Vagina (tissue), 2 donors: ENCODE measurements at regions not wholly inside any gene's neighbourhood (a gene's known extent, or its start where the extent isn't known, plus 50 kb on each side); places are given as distances from the start of the nearest gene placed in this dataset.

ENCODE experiments used
- DNase-seq, 2 donors: peaks; one replicate each; pipeline ENCODE4 v3.0.0-alpha.2; 2017; ENCODE audit errors: extremely low spot score in 2 of 2
- H3K27ac ChIP-seq: fragments of 200-600 bp; sonication (generic); one replicate; pipeline ENCODE4 v1.5.1; 2019
- H3K27me3 ChIP-seq: fragments of 200-600 bp; sonication (generic); one replicate; pipeline ENCODE4 v1.5.1; 2019
- H3K36me3 ChIP-seq, 2 donors: fragments of 200-600 bp; sonication (generic); one replicate each; pipeline ENCODE4 v1.5.1; 2017 to 2019
- H3K4me1 ChIP-seq: fragments of 200-600 bp; sonication (generic); one replicate; pipeline ENCODE4 v1.5.1; 2019
- H3K4me3 ChIP-seq, 2 donors: fragments of 200-600 bp; sonication (generic); 1 replicate in 1 of 2; 2 replicates in 1 of 2; pipeline ENCODE4 v1.5.1; 2016 to 2019
- H3K9me3 ChIP-seq: fragments of 200-600 bp; sonication (generic); one replicate; pipeline ENCODE4 v1.5.1; 2019
- CTCF ChIP-seq, 3 experiments: fragments of 450-650 bp in 2 of 3; fragments of 200-600 bp in 1 of 3; sonication (generic) in 1 of 3; IDR thresholded peaks; one replicate each; pipeline ENCODE4 v1.5.1; 2017 to 2019; ENCODE audit warnings: antibody characterized with exemption in 3 of 3, mild to moderate bottlenecking in 2 of 3, moderate library complexity in 2 of 3
- POLR2A ChIP-seq, 2 donors: fragments of 450-650 bp; IDR thresholded peaks; one replicate each; pipeline ENCODE4 v1.6.1; 2017; ENCODE audit warnings: antibody characterized with exemption in 2 of 2, mild to moderate bottlenecking in 2 of 2, moderate library complexity in 2 of 2
- POLR2AphosphoS5 ChIP-seq, 2 donors: sonication (generic); formaldehyde crosslinking; IDR thresholded peaks; one replicate each; pipeline ENCODE4 v1.9.0; 2017; ENCODE audit warnings: antibody characterized with exemption in 2 of 2, mild to moderate bottlenecking in 2 of 2, low read depth in 1 of 2; ENCODE audit not compliant: insufficient read depth in 1 of 2
- intact Hi-C: fragments of 100-400 bp; cut with DNase I; formaldehyde crosslinking; loops from one replicate; pipeline ENCODE4 v1.15.1; 2023

DNA sequence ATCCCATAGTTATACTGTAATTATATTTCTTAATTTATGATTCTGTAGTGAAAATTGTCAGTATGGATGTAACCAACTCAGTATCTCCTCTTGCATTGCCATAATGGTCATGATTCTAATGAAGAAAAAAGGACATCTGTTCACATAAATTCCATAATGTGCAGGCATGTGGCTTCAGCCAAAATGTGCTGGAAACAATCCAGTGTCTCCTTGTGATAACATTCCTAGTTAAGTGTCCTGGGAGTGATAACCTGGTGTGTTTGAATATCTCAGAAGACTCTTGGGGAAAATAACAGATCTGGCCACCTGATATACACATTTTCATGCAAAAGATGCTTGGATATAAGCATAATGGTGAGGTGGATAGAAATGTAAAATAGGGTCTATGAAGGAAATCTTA is 2309.8 kb downstream of the PCDH7 start:
- H3K27ac ChIP-seq, result no peak overlapping the region
- intact Hi-C loops, result no loop called here
- no peaks in the 10 kb centered on the region for H3K27me3 ChIP-seq
- H3K4me1 ChIP-seq, result no peaks in the 10 kb centered on the region
- DNase-seq, result no peak
- H3K4me3 ChIP-seq, result no peak overlapping the region
- H3K36me3 ChIP-seq, result no peaks in the 10 kb centered on the region
- no peaks in the 10 kb centered on the region for H3K9me3 ChIP-seq
- TF ChIP-seq POLR2A (IDR thresholded peaks at IDR 0.05) (no peak), POLR2AphosphoS5 (IDR thresholded peaks at IDR 0.05; ENCODE audit: insufficient read depth in 1 of 2, low read depth in 1 of 2) (no peak), CTCF (IDR thresholded peaks at IDR 0.05) (no peak)

DNA sequence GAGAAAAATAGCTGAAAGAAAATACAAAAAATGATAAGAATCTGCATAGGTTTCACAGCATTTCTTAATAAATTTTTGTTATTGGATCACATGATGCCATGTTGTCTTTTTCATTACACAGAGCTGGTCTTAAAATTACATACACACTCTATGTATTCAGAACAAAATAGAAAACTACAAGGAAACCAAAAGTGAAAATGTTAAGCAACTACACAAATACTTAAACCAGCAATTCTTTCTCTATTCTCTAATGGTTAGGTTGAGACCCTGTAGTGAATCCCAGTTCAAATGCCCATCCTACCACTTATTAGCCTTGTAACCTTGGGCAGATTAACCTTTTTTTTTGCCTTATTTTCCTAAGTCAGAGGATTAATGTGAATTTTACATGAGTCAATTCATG is 2311.2 kb downstream of the PCDH7 start:
- Histone ChIP-seq H3K36me3 (no peaks in the 10 kb centered on the region), H3K27ac (no peak overlapping the region)
- intact Hi-C loops, result no loop called here

DNA sequence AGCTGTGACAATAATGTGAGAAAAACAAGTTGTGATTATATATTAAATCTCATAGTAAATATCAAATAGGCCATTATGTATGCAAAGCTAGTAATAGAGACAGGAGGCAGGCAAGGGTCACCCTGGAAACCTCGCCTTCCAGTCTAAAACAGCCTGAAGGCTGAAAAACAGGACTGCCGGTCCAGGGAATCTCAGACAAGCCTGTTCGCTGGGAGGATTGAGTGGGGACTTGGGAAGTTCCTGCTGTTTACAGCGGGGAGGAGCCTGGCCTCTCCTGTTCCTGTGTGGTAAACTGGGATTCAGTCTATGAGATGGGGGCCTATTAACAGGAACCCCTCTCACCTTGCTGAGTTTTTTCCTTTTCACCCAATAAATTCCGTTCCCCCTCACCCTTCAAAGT is 2317.3 kb downstream of the PCDH7 start:
- TF ChIP-seq CTCF (IDR thresholded peaks at IDR 0.05) (no peak), POLR2AphosphoS5 (IDR thresholded peaks at IDR 0.05; ENCODE audit: insufficient read depth in 1 of 2, low read depth in 1 of 2) (no peak), POLR2A (IDR thresholded peaks at IDR 0.05) (no peak)
- Histone ChIP-seq H3K4me3 (no peak overlapping the region), H3K9me3 (no peaks in the 10 kb centered on the region), H3K4me1 (no peaks in the 10 kb centered on the region), H3K27ac (no peak overlapping the region), H3K36me3 (no peaks in the 10 kb centered on the region), H3K27me3 (no peaks in the 10 kb centered on the region)
- no peak for DNase-seq
- intact Hi-C loops, result no loop called here

More for the DNA sequence above, 2311.2 kb downstream of the PCDH7 start:
- TF ChIP-seq CTCF (IDR thresholded peaks at IDR 0.05), result no peak
- no peak for TF ChIP-seq POLR2AphosphoS5 (IDR thresholded peaks at IDR 0.05; ENCODE audit: insufficient read depth in 1 of 2, low read depth in 1 of 2)
- no peak for TF ChIP-seq POLR2A (IDR thresholded peaks at IDR 0.05)
- no peaks in the 10 kb centered on the region for H3K27me3 ChIP-seq
- DNase-seq, result no peak
- H3K9me3 ChIP-seq, result no peaks in the 10 kb centered on the region
- no peak overlapping the region for H3K4me3 ChIP-seq
- H3K4me1 ChIP-seq, result no peaks in the 10 kb centered on the region

GRCh38 chr4:33045334-33045733 is 2325.2 kb downstream of the PCDH7 start:
- Histone ChIP-seq H3K27me3 (no peaks in the 10 kb centered on the region), H3K4me3 (no peak overlapping the region), H3K4me1 (no peaks in the 10 kb centered on the region), H3K27ac (no peak overlapping the region), H3K9me3 (no peaks in the 10 kb centered on the region), H3K36me3 (no peaks in the 10 kb centered on the region)
- intact Hi-C loops, result no loop called here
- TF ChIP-seq CTCF (IDR thresholded peaks at IDR 0.05) (no peak), POLR2AphosphoS5 (IDR thresholded peaks at IDR 0.05; ENCODE audit: insufficient read depth in 1 of 2, low read depth in 1 of 2) (no peak), POLR2A (IDR thresholded peaks at IDR 0.05) (no peak)
- DNase-seq, result no peak

DNA sequence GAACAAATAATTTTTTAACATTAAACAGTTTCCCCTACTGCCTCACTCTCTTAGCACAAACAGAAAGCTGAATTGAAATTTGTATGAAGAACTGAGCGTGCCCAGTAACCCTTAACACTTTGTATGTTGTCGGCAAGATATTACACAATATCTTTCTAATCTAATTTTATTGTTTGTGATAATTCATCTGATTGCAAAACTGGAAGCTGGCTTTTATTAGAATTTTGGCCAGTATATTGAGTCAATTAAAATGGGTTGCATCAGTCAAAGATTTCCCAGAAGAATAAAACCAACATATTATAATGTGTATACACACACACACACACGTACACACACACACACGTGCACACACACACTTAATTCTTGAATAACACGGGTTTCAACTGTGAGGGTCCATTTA is 2332.1 kb downstream of the PCDH7 start:
- intact Hi-C loops, result no loop called here
- Histone ChIP-seq H3K36me3 (no peaks in the 10 kb centered on the region), H3K27me3 (no peaks in the 10 kb centered on the region), H3K4me1 (no peaks in the 10 kb centered on the region), H3K4me3 (no peak overlapping the region), H3K9me3 (no peaks in the 10 kb centered on the region), H3K27ac (no peak overlapping the region)
- TF ChIP-seq CTCF (IDR thresholded peaks at IDR 0.05) (no peak), POLR2A (IDR thresholded peaks at IDR 0.05) (no peak), POLR2AphosphoS5 (IDR thresholded peaks at IDR 0.05; ENCODE audit: insufficient read depth in 1 of 2, low read depth in 1 of 2) (no peak)
- DNase-seq, result no peak
